Breast epithelium (tissue), 3 donors: ENCODE measurements at regions not wholly inside any gene's neighbourhood (a gene's known extent, or its start where the extent isn't known, plus 50 kb on each side); places are given as distances from the start of the nearest gene placed in this dataset.

Experiments
- POLR2A ChIP-seq: fragments of 450-650 bp; IDR thresholded peaks from one replicate; pipeline ENCODE4 v1.6.1; 2016; ENCODE audit warnings: antibody characterized with exemption, mild to moderate bottlenecking, moderate library complexity
- POLR2AphosphoS5 ChIP-seq, 3 donors: sonication (generic); formaldehyde crosslinking; IDR thresholded peaks; one replicate each; pipeline ENCODE4 v1.6.1; 2017; ENCODE audit warnings: antibody characterized with exemption in 3 of 3
- TF ChIP-seq, protein P1 (sequence below), 3 donors: fragments of 450-650 bp; IDR thresholded peaks; one replicate each; pipeline ENCODE4 v1.5.1; 2016 to 2017; ENCODE audit warnings: antibody characterized with exemption in 3 of 3, mild to moderate bottlenecking in 3 of 3, moderate library complexity in 3 of 3

GRCh38 chr18:11316546-11316945 lies 167.2 kb upstream of the PIEZO2 start:
- TF ChIP-seq, protein P1, sequence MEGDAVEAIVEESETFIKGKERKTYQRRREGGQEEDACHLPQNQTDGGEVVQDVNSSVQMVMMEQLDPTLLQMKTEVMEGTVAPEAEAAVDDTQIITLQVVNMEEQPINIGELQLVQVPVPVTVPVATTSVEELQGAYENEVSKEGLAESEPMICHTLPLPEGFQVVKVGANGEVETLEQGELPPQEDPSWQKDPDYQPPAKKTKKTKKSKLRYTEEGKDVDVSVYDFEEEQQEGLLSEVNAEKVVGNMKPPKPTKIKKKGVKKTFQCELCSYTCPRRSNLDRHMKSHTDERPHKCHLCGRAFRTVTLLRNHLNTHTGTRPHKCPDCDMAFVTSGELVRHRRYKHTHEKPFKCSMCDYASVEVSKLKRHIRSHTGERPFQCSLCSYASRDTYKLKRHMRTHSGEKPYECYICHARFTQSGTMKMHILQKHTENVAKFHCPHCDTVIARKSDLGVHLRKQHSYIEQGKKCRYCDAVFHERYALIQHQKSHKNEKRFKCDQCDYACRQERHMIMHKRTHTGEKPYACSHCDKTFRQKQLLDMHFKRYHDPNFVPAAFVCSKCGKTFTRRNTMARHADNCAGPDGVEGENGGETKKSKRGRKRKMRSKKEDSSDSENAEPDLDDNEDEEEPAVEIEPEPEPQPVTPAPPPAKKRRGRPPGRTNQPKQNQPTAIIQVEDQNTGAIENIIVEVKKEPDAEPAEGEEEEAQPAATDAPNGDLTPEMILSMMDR (IDR thresholded peaks at IDR 0.05) = no peak
- TF ChIP-seq POLR2A (no peak), POLR2AphosphoS5 (IDR thresholded peaks at IDR 0.05) (no peak)
